ENCODE measurements at regions not wholly inside any gene's neighbourhood (a gene's known extent, or its start where the extent isn't known, plus 50 kb on each side); places are given as distances from the start of the nearest gene placed in this dataset.

GRCh38 chr2:53036196-53036595 is 731.4 kb upstream of the CHAC2 start:
- Histone ChIP-seq H3F3A (ENCODE audit: insufficient read depth, low read depth) (no peaks in the 10 kb centered on the region), H3K9me3 (ENCODE audit: insufficient read depth, low read depth) (no peaks in the 10 kb centered on the region), H4K20me1 (ENCODE audit: insufficient read depth) (no peaks in the 10 kb centered on the region), H3K27me3 (ENCODE audit: insufficient read depth, low read depth) (no peaks in the 10 kb centered on the region), H3K9me2 (ENCODE audit: insufficient read depth) (no peaks in the 10 kb centered on the region), H3K4me3 (no peak overlapping the region), H3K27ac (no peak overlapping the region), H3K36me3 (ENCODE audit: low read depth) (no peaks in the 10 kb centered on the region), H2AFZ (no peak overlapping the region), H3K4me2 (no peak overlapping the region), H3K4me1 (replicated peaks; ENCODE audit: insufficient read depth) (no peaks in the 10 kb centered on the region), H3K79me2 (ENCODE audit: low read depth) (no peaks in the 10 kb centered on the region)
- TF ChIP-seq CTCF (conservative IDR thresholded peaks at IDR 0.05), result no peak
- no peak for TF ChIP-seq EZH2 (IDR thresholded peaks at IDR 0.05; ENCODE audit: low read depth)
- DNase-seq, result no peak
- POLR2A ChIA-PET (ENCODE audit: unreplicated experiment), result no interaction called here
- intact Hi-C loops (cut with micrococcal nuclease; ENCODE audit: unreplicated experiment), result no loop called here
- CTCF ChIA-PET, result no interaction called here
- no TSS peak for BruUV-seq (replicated peaks)

- H3K4me3 ChIP-seq, result no peak overlapping the region
- no peaks in the 10 kb centered on the region for H3F3A ChIP-seq (ENCODE audit: insufficient read depth, low read depth)
- no peaks in the 10 kb centered on the region for H3K36me3 ChIP-seq (ENCODE audit: low read depth)
- H3K4me1 ChIP-seq (replicated peaks; ENCODE audit: insufficient read depth), result no peaks in the 10 kb centered on the region
- POLR2A ChIA-PET (ENCODE audit: unreplicated experiment), result no interaction called here
- H2AFZ ChIP-seq, result no peak overlapping the region
- no peaks in the 10 kb centered on the region for H3K27me3 ChIP-seq (ENCODE audit: insufficient read depth, low read depth)
- no peaks in the 10 kb centered on the region for H3K79me2 ChIP-seq (ENCODE audit: low read depth)
- no peak overlapping the region for H3K27ac ChIP-seq
- H3K9me3 ChIP-seq (ENCODE audit: insufficient read depth, low read depth), result no peaks in the 10 kb centered on the region
- TF ChIP-seq CTCF (conservative IDR thresholded peaks at IDR 0.05) (no peak), EZH2 (IDR thresholded peaks at IDR 0.05; ENCODE audit: low read depth) (no peak)
- H3K4me2 ChIP-seq, result no peak overlapping the region
- BruUV-seq (replicated peaks), result no TSS peak
- DNase-seq, result no peak
- intact Hi-C loops (cut with micrococcal nuclease; ENCODE audit: unreplicated experiment), result no loop called here
- CTCF ChIA-PET, result no interaction called here
- H4K20me1 ChIP-seq (ENCODE audit: insufficient read depth), result no peaks in the 10 kb centered on the region
- H3K9me2 ChIP-seq (ENCODE audit: insufficient read depth), result no peaks in the 10 kb centered on the region
Observed at GRCh38 chr2:53035153-53035552, 732.5 kb upstream of the CHAC2 start.

- no peaks in the 10 kb centered on the region for H3K36me3 ChIP-seq (ENCODE audit: low read depth)
- no peaks in the 10 kb centered on the region for H3F3A ChIP-seq (ENCODE audit: insufficient read depth, low read depth)
- H3K9me2 ChIP-seq (ENCODE audit: insufficient read depth), result no peaks in the 10 kb centered on the region
- no peak overlapping the region for H3K27ac ChIP-seq
- H3K4me1 ChIP-seq (replicated peaks; ENCODE audit: insufficient read depth), result peaks cover 5% of the 10 kb centered on the region; the same call in 1 of the 2 replicates
- no peaks in the 10 kb centered on the region for H3K27me3 ChIP-seq (ENCODE audit: insufficient read depth, low read depth)
- ChIA-PET POLR2A (ENCODE audit: unreplicated experiment) (interaction anchor here (0.6 kb wide), 1 partner anchor 160 kb away, joined by 4 read pairs; no protein-coding TSS in a partner anchor), CTCF (no interaction called here)
- no peaks in the 10 kb centered on the region for H3K79me2 ChIP-seq (ENCODE audit: low read depth)
- H4K20me1 ChIP-seq (ENCODE audit: insufficient read depth), result no peaks in the 10 kb centered on the region
- H3K4me2 ChIP-seq, result no peak overlapping the region
- BruUV-seq (replicated peaks), result no TSS peak
- TF ChIP-seq CTCF (conservative IDR thresholded peaks at IDR 0.05), result no peak
- TF ChIP-seq EZH2 (IDR thresholded peaks at IDR 0.05; ENCODE audit: low read depth), result no peak
- intact Hi-C loops (cut with micrococcal nuclease; ENCODE audit: unreplicated experiment), result no loop called here
- no peak overlapping the region for H2AFZ ChIP-seq
- no peak for DNase-seq
- no peaks in the 10 kb centered on the region for H3K9me3 ChIP-seq (ENCODE audit: insufficient read depth, low read depth)
- no peak overlapping the region for H3K4me3 ChIP-seq
Observed at GRCh38 chr2:53033411-53033810, 734.2 kb upstream of the CHAC2 start.

Data from PC-9 (cell line).